SU-DHL-6 (cell line): ENCODE measurements at regions not wholly inside any gene's neighbourhood (a gene's known extent, or its start where the extent isn't known, plus 50 kb on each side); places are given as distances from the start of the nearest gene placed in this dataset.

Experiments used
- CTCF ChIP-seq: fragments of 200-600 bp; sonication (generic); IDR thresholded peaks from one replicate; pipeline ENCODE4 v1.5.1; 2017; ENCODE audit warnings: antibody characterized with exemption, mild to moderate bottlenecking, low read length, moderate library complexity; ENCODE audit not compliant: insufficient read depth, poor library complexity, severe bottlenecking
- EZH2phosphoT487 ChIP-seq: fragments of 200-600 bp; sonication (generic), shearing (Covaris generic); conservative IDR thresholded peaks from 2 replicates; pipeline ENCODE4 v1.6.1; 2018; ENCODE audit warnings: mild to moderate bottlenecking, antibody characterized with exemption, low read length, moderate library complexity, mixed read lengths

- no peak for TF ChIP-seq CTCF
- TF ChIP-seq EZH2phosphoT487, result no peak
Observed at GRCh38 chr5:61771808-61772207, 439.8 kb downstream of the ZSWIM6 start.
